ENCODE measurements at regions not wholly inside any gene's neighbourhood (a gene's known extent, or its start where the extent isn't known, plus 50 kb on each side); places are given as distances from the start of the nearest gene placed in this dataset.

GRCh38 chr12:13436182-13436581 is 239.7 kb downstream of the EMP1 start:
- no peaks in the 10 kb centered on the region for H3K4me1 ChIP-seq (ENCODE audit: control insufficient read depth in 1 of 2, insufficient read depth in 1 of 2, low read depth in 1 of 2, low read length in 1 of 2)
- no peak overlapping the region for H3K27ac ChIP-seq
- TF ChIP-seq CTCF (IDR thresholded peaks at IDR 0.05): no peak
- H3K4me3 ChIP-seq (ENCODE audit: low read depth in 1 of 2, low read length in 1 of 2): no peak overlapping the region
- peaks cover 10% of the 10 kb centered on the region for H3K27me3 ChIP-seq
- no peaks in the 10 kb centered on the region for H3K9me3 ChIP-seq
- H3K36me3 ChIP-seq: no peaks in the 10 kb centered on the region

GRCh38 chr12:13435235-13435933 is 238.9 kb downstream of the EMP1 start:
- H3K4me3 ChIP-seq (ENCODE audit: low read depth in 1 of 2, low read length in 1 of 2): no peak overlapping the region
- H3K27ac ChIP-seq: no peak overlapping the region
- TF ChIP-seq CTCF (IDR thresholded peaks at IDR 0.05): no peak
- H3K4me1 ChIP-seq (ENCODE audit: control insufficient read depth in 1 of 2, insufficient read depth in 1 of 2, low read depth in 1 of 2, low read length in 1 of 2): no peaks in the 10 kb centered on the region
- no peaks in the 10 kb centered on the region for H3K9me3 ChIP-seq
- H3K36me3 ChIP-seq: no peaks in the 10 kb centered on the region
- H3K27me3 ChIP-seq: peaks cover 10% of the 10 kb centered on the region

GRCh38 chr12:13433768-13434167 is 237.2 kb downstream of the EMP1 start:
- Histone ChIP-seq H3K4me1 (ENCODE audit: control insufficient read depth in 1 of 2, insufficient read depth in 1 of 2, low read depth in 1 of 2, low read length in 1 of 2) (no peaks in the 10 kb centered on the region), H3K4me3 (ENCODE audit: low read depth in 1 of 2, low read length in 1 of 2) (no peak overlapping the region), H3K36me3 (no peaks in the 10 kb centered on the region), H3K27me3 (peaks cover 10% of the 10 kb centered on the region), H3K27ac (no peak overlapping the region), H3K9me3 (no peaks in the 10 kb centered on the region)
- TF ChIP-seq CTCF (IDR thresholded peaks at IDR 0.05): no peak

- H3K4me3 ChIP-seq (ENCODE audit: low read depth in 1 of 2, low read length in 1 of 2): no peak overlapping the region
- H3K36me3 ChIP-seq: no peaks in the 10 kb centered on the region
- TF ChIP-seq CTCF (IDR thresholded peaks at IDR 0.05): no peak
Measured at GRCh38 chr12:13431041-13431440, 234.5 kb downstream of the EMP1 start.

GRCh38 chr12:13428538-13429265 is 232.2 kb downstream of the EMP1 start:
- Histone ChIP-seq H3K9me3 (no peaks in the 10 kb centered on the region), H3K27me3 (no peaks in the 10 kb centered on the region), H3K27ac (no peak overlapping the region), H3K4me1 (ENCODE audit: control insufficient read depth in 1 of 2, insufficient read depth in 1 of 2, low read depth in 1 of 2, low read length in 1 of 2) (no peaks in the 10 kb centered on the region), H3K36me3 (no peaks in the 10 kb centered on the region), H3K4me3 (ENCODE audit: low read depth in 1 of 2, low read length in 1 of 2) (no peak overlapping the region)
- TF ChIP-seq CTCF (IDR thresholded peaks at IDR 0.05): no peak

More at GRCh38 chr12:13431041-13431440, 234.5 kb downstream of the EMP1 start:
- no peaks in the 10 kb centered on the region for H3K9me3 ChIP-seq
- H3K27ac ChIP-seq: no peak overlapping the region
- H3K4me1 ChIP-seq (ENCODE audit: control insufficient read depth in 1 of 2, insufficient read depth in 1 of 2, low read depth in 1 of 2, low read length in 1 of 2): no peaks in the 10 kb centered on the region
- H3K27me3 ChIP-seq: peaks cover 10% of the 10 kb centered on the region
